ENCODE measurements at regions not wholly inside any gene's neighbourhood (a gene's known extent, or its start where the extent isn't known, plus 50 kb on each side); places are given as distances from the start of the nearest gene placed in this dataset.
"Not testable (repeated sequence)": the region's sequence is repeated elsewhere in the genome, so short reads cannot be mapped to it uniquely, and the experiment has no call there.

GRCh38 chr2:126988482-126988881 is 89.8 kb downstream of the TEX51 start:
- H3K4me3 ChIP-seq (ENCODE audit: low read length in 2 of 2), result no peak overlapping the region

GRCh38 chr2:126989064-126989463 is 90.4 kb downstream of the TEX51 start:
- not testable (repeated sequence) for H3K27ac ChIP-seq (replicated peaks; ENCODE audit: low read length); H3K4me2 ChIP-seq (ENCODE audit: insufficient read depth, low read length, poor library complexity, severe bottlenecking); H3K79me1 ChIP-seq (ENCODE audit: low read depth, low read length); H2BK15ac ChIP-seq (ENCODE audit: low read length); H3K14ac ChIP-seq (ENCODE audit: low read length); H2AK5ac ChIP-seq (ENCODE audit: low read depth, low read length); H2BK12ac ChIP-seq (ENCODE audit: low read length); H2BK120ac ChIP-seq (ENCODE audit: low read depth, low read length); H3K4me3 ChIP-seq (ENCODE audit: low read length in 2 of 2); H3K18ac ChIP-seq (ENCODE audit: low read length); DNase-seq (ENCODE audit: low spot score); H4K8ac ChIP-seq (ENCODE audit: low read depth, low read length); H2AFZ ChIP-seq (ENCODE audit: low read length); H2BK5ac ChIP-seq (ENCODE audit: low read length); H3K9me3 ChIP-seq (replicated peaks in 1 of 2; ENCODE audit: control insufficient read depth in 2 of 2, insufficient read depth in 1 of 2, low read depth in 1 of 2, low read length in 2 of 2); H3K4me1 ChIP-seq (ENCODE audit: control insufficient read depth in 2 of 2, insufficient read depth in 1 of 2, low read depth in 1 of 2, low read length in 2 of 2); H3K27me3 ChIP-seq (ENCODE audit: control insufficient read depth in 3 of 3, insufficient read depth in 3 of 3, low read depth in 1 of 3, low read length in 3 of 3); H3K23ac ChIP-seq (ENCODE audit: low read depth, low read length, poor library complexity); H3K4ac ChIP-seq (ENCODE audit: low read length); H4K91ac ChIP-seq (ENCODE audit: low read depth, low read length, poor library complexity); H3K9ac ChIP-seq (ENCODE audit: low read depth, low read length, poor library complexity); H3K36me3 ChIP-seq (replicated peaks in 1 of 2; ENCODE audit: control insufficient read depth in 2 of 2, insufficient read depth in 2 of 2, low read length in 2 of 2)
- WGBS, 2 donors (ENCODE audit: extremely low coverage in 2 of 2, insufficient read length in 2 of 2, insufficient replicate concordance in 1 of 2), result no CpG with 5 or more reads among the region's 8 CpGs

More at GRCh38 chr2:126988482-126988881, 89.8 kb downstream of the TEX51 start:
- no peak overlapping the region for H3K23ac ChIP-seq (ENCODE audit: low read depth, low read length, poor library complexity)
- no peak overlapping the region for H3K4ac ChIP-seq (ENCODE audit: low read length)
- no peak for DNase-seq (ENCODE audit: low spot score)
- H2BK15ac ChIP-seq (ENCODE audit: low read length), result no peak overlapping the region
- no peak overlapping the region for H3K27ac ChIP-seq (replicated peaks; ENCODE audit: low read length)
- no peak overlapping the region for H2BK5ac ChIP-seq (ENCODE audit: low read length)
- H3K27me3 ChIP-seq (ENCODE audit: control insufficient read depth in 3 of 3, insufficient read depth in 3 of 3, low read depth in 1 of 3, low read length in 3 of 3), result no peaks in the 10 kb centered on the region
- no peak overlapping the region for H3K9ac ChIP-seq (ENCODE audit: low read depth, low read length, poor library complexity)
- no peak overlapping the region for H3K18ac ChIP-seq (ENCODE audit: low read length)
- no CpG with 5 or more reads among the region's 4 CpGs for WGBS, 2 donors (ENCODE audit: extremely low coverage in 2 of 2, insufficient read length in 2 of 2, insufficient replicate concordance in 1 of 2)
- H3K14ac ChIP-seq (ENCODE audit: low read length), result no peak overlapping the region
- H4K91ac ChIP-seq (ENCODE audit: low read depth, low read length, poor library complexity), result no peak overlapping the region
- no peak overlapping the region for H3K4me2 ChIP-seq (ENCODE audit: insufficient read depth, low read length, poor library complexity, severe bottlenecking)
- peaks cover 0 to 2% of the 10 kb centered on the region in 2 donors for H3K9me3 ChIP-seq (replicated peaks in 1 of 2; ENCODE audit: control insufficient read depth in 2 of 2, insufficient read depth in 1 of 2, low read depth in 1 of 2, low read length in 2 of 2)
- H3K36me3 ChIP-seq (replicated peaks in 1 of 2; ENCODE audit: control insufficient read depth in 2 of 2, insufficient read depth in 2 of 2, low read length in 2 of 2), result no peaks in the 10 kb centered on the region
- no peak overlapping the region for H2BK120ac ChIP-seq (ENCODE audit: low read depth, low read length)
- no peak overlapping the region for H2AFZ ChIP-seq (ENCODE audit: low read length)
- no peak overlapping the region for H2AK5ac ChIP-seq (ENCODE audit: low read depth, low read length)
- H3K4me1 ChIP-seq (ENCODE audit: control insufficient read depth in 2 of 2, insufficient read depth in 1 of 2, low read depth in 1 of 2, low read length in 2 of 2), result peaks cover 0 to 2% of the 10 kb centered on the region in 2 donors
- H4K8ac ChIP-seq (ENCODE audit: low read depth, low read length), result no peak overlapping the region
- H2BK12ac ChIP-seq (ENCODE audit: low read length), result no peak overlapping the region
- no peaks in the 10 kb centered on the region for H3K79me1 ChIP-seq (ENCODE audit: low read depth, low read length)

- H2BK12ac ChIP-seq (ENCODE audit: low read length), result no peak overlapping the region
- no peak overlapping the region for H3K27ac ChIP-seq (replicated peaks; ENCODE audit: low read length)
- no peak overlapping the region for H3K18ac ChIP-seq (ENCODE audit: low read length)
- H3K79me1 ChIP-seq (ENCODE audit: low read depth, low read length), result no peaks in the 10 kb centered on the region
- no peak overlapping the region for H3K9ac ChIP-seq (ENCODE audit: low read depth, low read length, poor library complexity)
- H3K27me3 ChIP-seq (ENCODE audit: control insufficient read depth in 3 of 3, insufficient read depth in 3 of 3, low read depth in 1 of 3, low read length in 3 of 3), result no peaks in the 10 kb centered on the region
- peaks cover 0 to 2% of the 10 kb centered on the region in 2 donors for H3K9me3 ChIP-seq (replicated peaks in 1 of 2; ENCODE audit: control insufficient read depth in 2 of 2, insufficient read depth in 1 of 2, low read depth in 1 of 2, low read length in 2 of 2)
- H2AK5ac ChIP-seq (ENCODE audit: low read depth, low read length), result no peak overlapping the region
- no peak overlapping the region for H2BK5ac ChIP-seq (ENCODE audit: low read length)
- no peaks in the 10 kb centered on the region for H3K36me3 ChIP-seq (replicated peaks in 1 of 2; ENCODE audit: control insufficient read depth in 2 of 2, insufficient read depth in 2 of 2, low read length in 2 of 2)
- no peak overlapping the region for H3K23ac ChIP-seq (ENCODE audit: low read depth, low read length, poor library complexity)
- H2AFZ ChIP-seq (ENCODE audit: low read length), result no peak overlapping the region
- H3K4me1 ChIP-seq (ENCODE audit: control insufficient read depth in 2 of 2, insufficient read depth in 1 of 2, low read depth in 1 of 2, low read length in 2 of 2), result peaks cover 0 to 2% of the 10 kb centered on the region in 2 donors
- H3K4ac ChIP-seq (ENCODE audit: low read length), result no peak overlapping the region
- no peak for DNase-seq (ENCODE audit: low spot score)
- H3K4me2 ChIP-seq (ENCODE audit: insufficient read depth, low read length, poor library complexity, severe bottlenecking), result no peak overlapping the region
- no CpG with 5 or more reads among the region's 2 CpGs for WGBS, 2 donors (ENCODE audit: extremely low coverage in 2 of 2, insufficient read length in 2 of 2, insufficient replicate concordance in 1 of 2)
- H4K8ac ChIP-seq (ENCODE audit: low read depth, low read length), result no peak overlapping the region
- no peak overlapping the region for H3K14ac ChIP-seq (ENCODE audit: low read length)
- no peak overlapping the region for H4K91ac ChIP-seq (ENCODE audit: low read depth, low read length, poor library complexity)
- H2BK15ac ChIP-seq (ENCODE audit: low read length), result no peak overlapping the region
- no peak overlapping the region for H3K4me3 ChIP-seq (ENCODE audit: low read length in 2 of 2)
- no peak overlapping the region for H2BK120ac ChIP-seq (ENCODE audit: low read depth, low read length)
These were observed 91.5 kb downstream of the TEX51 start for GRCh38 chr2:126990200-126990599.

GRCh38 chr2:126990605-126991532 is 92.2 kb downstream of the TEX51 start:
- Histone ChIP-seq H3K4ac (ENCODE audit: low read length) (no peak overlapping the region), H3K18ac (ENCODE audit: low read length) (no peak overlapping the region), H3K14ac (ENCODE audit: low read length) (no peak overlapping the region), H2BK120ac (ENCODE audit: low read depth, low read length) (no peak overlapping the region), H3K4me2 (ENCODE audit: insufficient read depth, low read length, poor library complexity, severe bottlenecking) (no peak overlapping the region), H3K27ac (replicated peaks; ENCODE audit: low read length) (no peak overlapping the region), H3K79me1 (ENCODE audit: low read depth, low read length) (no peaks in the 10 kb centered on the region), H4K91ac (ENCODE audit: low read depth, low read length, poor library complexity) (no peak overlapping the region), H3K27me3 (ENCODE audit: control insufficient read depth in 3 of 3, insufficient read depth in 3 of 3, low read depth in 1 of 3, low read length in 3 of 3) (no peaks in the 10 kb centered on the region), H2BK15ac (ENCODE audit: low read length) (no peak overlapping the region), H2BK5ac (ENCODE audit: low read length) (no peak overlapping the region), H4K8ac (ENCODE audit: low read depth, low read length) (no peak overlapping the region), H3K4me3 (ENCODE audit: low read length in 2 of 2) (no peak overlapping the region), H3K23ac (ENCODE audit: low read depth, low read length, poor library complexity) (no peak overlapping the region), H2AFZ (ENCODE audit: low read length) (no peak overlapping the region), H3K9ac (ENCODE audit: low read depth, low read length, poor library complexity) (no peak overlapping the region), H2BK12ac (ENCODE audit: low read length) (no peak overlapping the region), H3K9me3 (replicated peaks in 1 of 2; ENCODE audit: control insufficient read depth in 2 of 2, insufficient read depth in 1 of 2, low read depth in 1 of 2, low read length in 2 of 2) (peaks cover 0 to 2% of the 10 kb centered on the region in 2 donors), H2AK5ac (ENCODE audit: low read depth, low read length) (no peak overlapping the region), H3K4me1 (ENCODE audit: control insufficient read depth in 2 of 2, insufficient read depth in 1 of 2, low read depth in 1 of 2, low read length in 2 of 2) (peaks cover 0 to 2% of the 10 kb centered on the region in 2 donors), H3K36me3 (replicated peaks in 1 of 2; ENCODE audit: control insufficient read depth in 2 of 2, insufficient read depth in 2 of 2, low read length in 2 of 2) (no peaks in the 10 kb centered on the region)
- DNase-seq (ENCODE audit: low spot score), result no peak
- WGBS, 2 donors (ENCODE audit: extremely low coverage in 2 of 2, insufficient read length in 2 of 2, insufficient replicate concordance in 1 of 2), result no CpG with 5 or more reads among the region's 12 CpGs

Measured in neuronal stem cell (in vitro differentiated cells).